ENCODE measurements at regions not wholly inside any gene's neighbourhood (a gene's known extent, or its start where the extent isn't known, plus 50 kb on each side); places are given as distances from the start of the nearest gene placed in this dataset.

DNA sequence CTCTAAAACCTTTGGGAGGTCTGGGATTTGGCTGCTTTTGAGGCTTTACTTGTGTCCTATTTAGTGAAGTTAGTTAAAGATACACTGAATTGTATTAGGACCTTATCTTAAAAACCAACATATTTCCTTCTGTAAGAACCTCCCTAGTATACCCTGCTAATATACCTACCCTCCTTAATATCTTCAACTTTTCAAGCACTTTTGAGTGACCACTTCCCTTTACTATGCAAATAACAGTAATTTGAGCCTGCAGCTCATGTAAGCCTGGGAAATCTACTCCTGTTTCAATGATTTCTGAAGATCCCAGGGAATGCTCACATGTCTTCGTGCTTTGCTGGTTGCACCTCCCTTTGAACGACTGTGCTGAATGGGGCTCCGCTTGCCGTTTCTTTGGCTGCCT lies 358.5 kb downstream of the YTHDC2 start:
- TF ChIP-seq ZNF274 (IDR thresholded peaks at IDR 0.05; ENCODE audit: low read depth, low read length): no peak
- TF ChIP-seq, protein P1, sequence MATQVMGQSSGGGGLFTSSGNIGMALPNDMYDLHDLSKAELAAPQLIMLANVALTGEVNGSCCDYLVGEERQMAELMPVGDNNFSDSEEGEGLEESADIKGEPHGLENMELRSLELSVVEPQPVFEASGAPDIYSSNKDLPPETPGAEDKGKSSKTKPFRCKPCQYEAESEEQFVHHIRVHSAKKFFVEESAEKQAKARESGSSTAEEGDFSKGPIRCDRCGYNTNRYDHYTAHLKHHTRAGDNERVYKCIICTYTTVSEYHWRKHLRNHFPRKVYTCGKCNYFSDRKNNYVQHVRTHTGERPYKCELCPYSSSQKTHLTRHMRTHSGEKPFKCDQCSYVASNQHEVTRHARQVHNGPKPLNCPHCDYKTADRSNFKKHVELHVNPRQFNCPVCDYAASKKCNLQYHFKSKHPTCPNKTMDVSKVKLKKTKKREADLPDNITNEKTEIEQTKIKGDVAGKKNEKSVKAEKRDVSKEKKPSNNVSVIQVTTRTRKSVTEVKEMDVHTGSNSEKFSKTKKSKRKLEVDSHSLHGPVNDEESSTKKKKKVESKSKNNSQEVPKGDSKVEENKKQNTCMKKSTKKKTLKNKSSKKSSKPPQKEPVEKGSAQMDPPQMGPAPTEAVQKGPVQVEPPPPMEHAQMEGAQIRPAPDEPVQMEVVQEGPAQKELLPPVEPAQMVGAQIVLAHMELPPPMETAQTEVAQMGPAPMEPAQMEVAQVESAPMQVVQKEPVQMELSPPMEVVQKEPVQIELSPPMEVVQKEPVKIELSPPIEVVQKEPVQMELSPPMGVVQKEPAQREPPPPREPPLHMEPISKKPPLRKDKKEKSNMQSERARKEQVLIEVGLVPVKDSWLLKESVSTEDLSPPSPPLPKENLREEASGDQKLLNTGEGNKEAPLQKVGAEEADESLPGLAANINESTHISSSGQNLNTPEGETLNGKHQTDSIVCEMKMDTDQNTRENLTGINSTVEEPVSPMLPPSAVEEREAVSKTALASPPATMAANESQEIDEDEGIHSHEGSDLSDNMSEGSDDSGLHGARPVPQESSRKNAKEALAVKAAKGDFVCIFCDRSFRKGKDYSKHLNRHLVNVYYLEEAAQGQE (IDR thresholded peaks at IDR 0.05; ENCODE audit: low read depth): no peak
- no peak for TF ChIP-seq RAD21 (IDR thresholded peaks at IDR 0.05; ENCODE audit: low read depth)
- TF ChIP-seq, protein P2, sequence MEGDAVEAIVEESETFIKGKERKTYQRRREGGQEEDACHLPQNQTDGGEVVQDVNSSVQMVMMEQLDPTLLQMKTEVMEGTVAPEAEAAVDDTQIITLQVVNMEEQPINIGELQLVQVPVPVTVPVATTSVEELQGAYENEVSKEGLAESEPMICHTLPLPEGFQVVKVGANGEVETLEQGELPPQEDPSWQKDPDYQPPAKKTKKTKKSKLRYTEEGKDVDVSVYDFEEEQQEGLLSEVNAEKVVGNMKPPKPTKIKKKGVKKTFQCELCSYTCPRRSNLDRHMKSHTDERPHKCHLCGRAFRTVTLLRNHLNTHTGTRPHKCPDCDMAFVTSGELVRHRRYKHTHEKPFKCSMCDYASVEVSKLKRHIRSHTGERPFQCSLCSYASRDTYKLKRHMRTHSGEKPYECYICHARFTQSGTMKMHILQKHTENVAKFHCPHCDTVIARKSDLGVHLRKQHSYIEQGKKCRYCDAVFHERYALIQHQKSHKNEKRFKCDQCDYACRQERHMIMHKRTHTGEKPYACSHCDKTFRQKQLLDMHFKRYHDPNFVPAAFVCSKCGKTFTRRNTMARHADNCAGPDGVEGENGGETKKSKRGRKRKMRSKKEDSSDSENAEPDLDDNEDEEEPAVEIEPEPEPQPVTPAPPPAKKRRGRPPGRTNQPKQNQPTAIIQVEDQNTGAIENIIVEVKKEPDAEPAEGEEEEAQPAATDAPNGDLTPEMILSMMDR (IDR thresholded peaks at IDR 0.05 in 2 of 3, conservative IDR thresholded peaks at IDR 0.05 in 1 of 3; ENCODE audit: borderline replicate concordance in 1 of 3, insufficient read depth in 1 of 3, low read depth in 2 of 3, low read length in 2 of 3): no peak
- TF ChIP-seq, protein P3, sequence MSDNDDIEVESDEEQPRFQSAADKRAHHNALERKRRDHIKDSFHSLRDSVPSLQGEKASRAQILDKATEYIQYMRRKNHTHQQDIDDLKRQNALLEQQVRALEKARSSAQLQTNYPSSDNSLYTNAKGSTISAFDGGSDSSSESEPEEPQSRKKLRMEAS (IDR thresholded peaks at IDR 0.05): no peak
- TF ChIP-seq CEBPB (IDR thresholded peaks at IDR 0.05; ENCODE audit: low read depth): no peak
- TF ChIP-seq POLR2A (IDR thresholded peaks at IDR 0.05; ENCODE audit: borderline replicate concordance, extremely low read depth, insufficient read depth, insufficient read length): no peak
- TF ChIP-seq EZH2 (IDR thresholded peaks at IDR 0.05): no peak
- no peak for TF ChIP-seq SIN3A (IDR thresholded peaks at IDR 0.05; ENCODE audit: low read depth)
- no peak for TF ChIP-seq TCF7L2 (IDR thresholded peaks at IDR 0.05; ENCODE audit: borderline replicate concordance, extremely low read depth, insufficient read depth, insufficient read length)
- TF ChIP-seq, protein P4, sequence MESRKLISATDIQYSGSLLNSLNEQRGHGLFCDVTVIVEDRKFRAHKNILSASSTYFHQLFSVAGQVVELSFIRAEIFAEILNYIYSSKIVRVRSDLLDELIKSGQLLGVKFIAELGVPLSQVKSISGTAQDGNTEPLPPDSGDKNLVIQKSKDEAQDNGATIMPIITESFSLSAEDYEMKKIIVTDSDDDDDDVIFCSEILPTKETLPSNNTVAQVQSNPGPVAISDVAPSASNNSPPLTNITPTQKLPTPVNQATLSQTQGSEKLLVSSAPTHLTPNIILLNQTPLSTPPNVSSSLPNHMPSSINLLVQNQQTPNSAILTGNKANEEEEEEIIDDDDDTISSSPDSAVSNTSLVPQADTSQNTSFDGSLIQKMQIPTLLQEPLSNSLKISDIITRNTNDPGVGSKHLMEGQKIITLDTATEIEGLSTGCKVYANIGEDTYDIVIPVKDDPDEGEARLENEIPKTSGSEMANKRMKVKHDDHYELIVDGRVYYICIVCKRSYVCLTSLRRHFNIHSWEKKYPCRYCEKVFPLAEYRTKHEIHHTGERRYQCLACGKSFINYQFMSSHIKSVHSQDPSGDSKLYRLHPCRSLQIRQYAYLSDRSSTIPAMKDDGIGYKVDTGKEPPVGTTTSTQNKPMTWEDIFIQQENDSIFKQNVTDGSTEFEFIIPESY (IDR thresholded peaks at IDR 0.05; ENCODE audit: extremely low read depth, insufficient replicate concordance, low read length): no peak
